ENCODE measurements at regions not wholly inside any gene's neighbourhood (a gene's known extent, or its start where the extent isn't known, plus 50 kb on each side); places are given as distances from the start of the nearest gene placed in this dataset.

- no peaks in the 10 kb centered on the region for H3K9me3 ChIP-seq
- 71 to 97% methylated on average over 1 of the region's 1 CpG for WGBS, 2 donors
- no peak overlapping the region for H3K27ac ChIP-seq
- DNase-seq: no peak
- no peaks in the 10 kb centered on the region for H3K36me3 ChIP-seq
- H3K27me3 ChIP-seq: no peaks in the 10 kb centered on the region
- intact Hi-C loops (cut with DNase I): no loop called here
- H3K4me3 ChIP-seq (replicated peaks in 1 of 3): no peak overlapping the region
- no peak for TF ChIP-seq POLR2A (IDR thresholded peaks at IDR 0.05)
- TF ChIP-seq, protein P1, sequence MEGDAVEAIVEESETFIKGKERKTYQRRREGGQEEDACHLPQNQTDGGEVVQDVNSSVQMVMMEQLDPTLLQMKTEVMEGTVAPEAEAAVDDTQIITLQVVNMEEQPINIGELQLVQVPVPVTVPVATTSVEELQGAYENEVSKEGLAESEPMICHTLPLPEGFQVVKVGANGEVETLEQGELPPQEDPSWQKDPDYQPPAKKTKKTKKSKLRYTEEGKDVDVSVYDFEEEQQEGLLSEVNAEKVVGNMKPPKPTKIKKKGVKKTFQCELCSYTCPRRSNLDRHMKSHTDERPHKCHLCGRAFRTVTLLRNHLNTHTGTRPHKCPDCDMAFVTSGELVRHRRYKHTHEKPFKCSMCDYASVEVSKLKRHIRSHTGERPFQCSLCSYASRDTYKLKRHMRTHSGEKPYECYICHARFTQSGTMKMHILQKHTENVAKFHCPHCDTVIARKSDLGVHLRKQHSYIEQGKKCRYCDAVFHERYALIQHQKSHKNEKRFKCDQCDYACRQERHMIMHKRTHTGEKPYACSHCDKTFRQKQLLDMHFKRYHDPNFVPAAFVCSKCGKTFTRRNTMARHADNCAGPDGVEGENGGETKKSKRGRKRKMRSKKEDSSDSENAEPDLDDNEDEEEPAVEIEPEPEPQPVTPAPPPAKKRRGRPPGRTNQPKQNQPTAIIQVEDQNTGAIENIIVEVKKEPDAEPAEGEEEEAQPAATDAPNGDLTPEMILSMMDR (IDR thresholded peaks at IDR 0.05): no peak
- H3K4me1 ChIP-seq: no peaks in the 10 kb centered on the region
Measured at GRCh38 chr11:96524475-96524874, 134.7 kb downstream of the JRKL start.

GRCh38 chr11:96530473-96530872 lies 140.7 kb downstream of the JRKL start:
- Histone ChIP-seq H3K36me3 (no peaks in the 10 kb centered on the region), H3K27me3 (no peaks in the 10 kb centered on the region), H3K27ac (no peak overlapping the region), H3K4me3 (replicated peaks in 1 of 3) (no peak overlapping the region), H3K9me3 (no peaks in the 10 kb centered on the region), H3K4me1 (no peaks in the 10 kb centered on the region)
- 58 to 62% methylated on average over 1 of the region's 1 CpG for WGBS, 2 donors
- TF ChIP-seq, protein P1 (IDR thresholded peaks at IDR 0.05): no peak
- no peak for DNase-seq
- intact Hi-C loops (cut with DNase I): no loop called here

GRCh38 chr11:96538104-96538503 lies 148.3 kb downstream of the JRKL start:
- no peak for DNase-seq
- TF ChIP-seq POLR2A (IDR thresholded peaks at IDR 0.05): no peak
- TF ChIP-seq, protein P1 (IDR thresholded peaks at IDR 0.05): no peak

GRCh38 chr11:96538622-96539021 lies 148.8 kb downstream of the JRKL start:
- Histone ChIP-seq H3K36me3 (no peaks in the 10 kb centered on the region), H3K4me1 (no peaks in the 10 kb centered on the region), H3K27ac (no peak overlapping the region), H3K9me3 (no peaks in the 10 kb centered on the region), H3K27me3 (no peaks in the 10 kb centered on the region), H3K4me3 (replicated peaks in 1 of 3) (no peak overlapping the region)
- intact Hi-C loops (cut with DNase I): no loop called here
- no peak for TF ChIP-seq POLR2A (IDR thresholded peaks at IDR 0.05)
- TF ChIP-seq, protein P1 (IDR thresholded peaks at IDR 0.05): no peak
- no peak for DNase-seq

More at GRCh38 chr11:96538104-96538503, 148.3 kb downstream of the JRKL start:
- Histone ChIP-seq H3K36me3 (no peaks in the 10 kb centered on the region), H3K9me3 (no peaks in the 10 kb centered on the region), H3K4me1 (no peaks in the 10 kb centered on the region), H3K27ac (no peak overlapping the region), H3K4me3 (replicated peaks in 1 of 3) (no peak overlapping the region), H3K27me3 (no peaks in the 10 kb centered on the region)
- intact Hi-C loops (cut with DNase I): no loop called here
- WGBS, 2 donors: 81 to 83% methylated on average over 4 of the region's 4 CpGs

DNA sequence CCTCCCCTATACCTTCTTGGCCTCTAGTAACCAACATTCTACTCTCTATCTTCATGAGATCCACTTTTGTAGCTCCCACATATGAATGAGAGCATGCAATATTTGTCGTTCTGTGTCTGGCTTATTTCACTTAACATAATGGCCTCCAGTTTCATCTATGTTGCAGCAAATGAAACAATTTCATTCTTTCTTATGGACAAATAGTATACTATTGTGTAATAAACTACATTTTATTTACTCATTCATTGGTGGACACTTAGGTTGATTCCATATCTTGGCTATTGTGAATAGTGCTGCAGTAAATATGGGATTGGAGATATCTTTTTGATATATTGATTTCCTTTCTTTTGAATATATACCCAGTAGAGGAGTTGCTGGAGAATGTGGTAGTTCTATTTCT lies 151.1 kb downstream of the JRKL start:
- Histone ChIP-seq H3K27ac (no peak overlapping the region), H3K9me3 (no peaks in the 10 kb centered on the region), H3K4me3 (replicated peaks in 1 of 3) (no peak overlapping the region), H3K36me3 (no peaks in the 10 kb centered on the region), H3K27me3 (no peaks in the 10 kb centered on the region), H3K4me1 (no peaks in the 10 kb centered on the region)
- intact Hi-C loops (cut with DNase I): no loop called here
- 88 to 95% methylated on average over 1 of the region's 1 CpG for WGBS, 2 donors
- TF ChIP-seq, protein P1 (IDR thresholded peaks at IDR 0.05): no peak
- no peak for TF ChIP-seq POLR2A (IDR thresholded peaks at IDR 0.05)
- DNase-seq: no peak
